Liver (tissue), 3 donors: ENCODE measurements at regions not wholly inside any gene's neighbourhood (a gene's known extent, or its start where the extent isn't known, plus 50 kb on each side); places are given as distances from the start of the nearest gene placed in this dataset.

Experiments
- ATF3 ChIP-seq: IDR thresholded peaks from 2 replicates; pipeline ENCODE4 v1.6.1; 2016; ENCODE audit warnings: antibody characterized with exemption
- CTCF ChIP-seq: fragments of 150-350 bp; IDR thresholded peaks from 2 replicates; pipeline ENCODE4 v1.5.1; 2017; ENCODE audit warnings: improper control_type of control experiment, low read depth, low read length; ENCODE audit not compliant: missing input control
- EGR1 ChIP-seq, 2 donors: IDR thresholded peaks; 2 replicates each; pipeline ENCODE4 v1.6.1; 2016 to 2018; ENCODE audit warnings: antibody characterized with exemption in 2 of 2, low read depth in 2 of 2
- FOXA1 ChIP-seq: IDR thresholded peaks from 2 replicates; pipeline ENCODE4 v1.6.1; 2016; ENCODE audit warnings: antibody characterized with exemption
- GABPA ChIP-seq, 2 donors: IDR thresholded peaks in 1 of 2; conservative IDR thresholded peaks in 1 of 2; 2 replicates each; pipeline ENCODE4 v1.6.1; 2016; ENCODE audit warnings: antibody characterized with exemption in 2 of 2, mild to moderate bottlenecking in 1 of 2, moderate library complexity in 1 of 2
- HNF4G ChIP-seq: IDR thresholded peaks from 2 replicates; pipeline ENCODE4 v1.6.1; 2016; ENCODE audit warnings: antibody characterized with exemption
- MAX ChIP-seq: IDR thresholded peaks from 2 replicates; pipeline ENCODE4 v1.6.1; 2016; ENCODE audit warnings: antibody characterized with exemption
- NR2F2 ChIP-seq: IDR thresholded peaks from 2 replicates; pipeline ENCODE4 v1.6.1; 2016; ENCODE audit warnings: antibody characterized with exemption
- RAD21 ChIP-seq, 2 donors: IDR thresholded peaks; 2 replicates each; pipeline ENCODE4 v1.6.1; 2016; ENCODE audit warnings: antibody characterized with exemption in 2 of 2, mild to moderate bottlenecking in 2 of 2
- REST ChIP-seq: IDR thresholded peaks from 2 replicates; pipeline ENCODE4 v1.6.1; 2016; ENCODE audit warnings: antibody characterized with exemption, mild to moderate bottlenecking
- RXRA ChIP-seq, 2 donors: IDR thresholded peaks; 2 replicates each; pipeline ENCODE4 v1.6.1; 2017 to 2018; ENCODE audit warnings: antibody characterized with exemption in 2 of 2, mild to moderate bottlenecking in 1 of 2
- SP1 ChIP-seq: IDR thresholded peaks from 2 replicates; pipeline ENCODE4 v1.6.1; 2018; ENCODE audit warnings: antibody characterized with exemption, mild to moderate bottlenecking
- YY1 ChIP-seq: IDR thresholded peaks from 2 replicates; pipeline ENCODE4 v1.6.1; 2016; ENCODE audit warnings: antibody characterized with exemption, mild to moderate bottlenecking
- ZBTB33 ChIP-seq: IDR thresholded peaks from 2 replicates; pipeline ENCODE4 v1.6.1; 2016; ENCODE audit warnings: antibody characterized with exemption
- donor health status: healthy.
- donor health status: healthy.

GRCh38 chr4:116272336-116272735, 813.0 kb downstream of the TRAM1L1 start:
- no peak for TF ChIP-seq CTCF
- no peak for TF ChIP-seq NR2F2
- TF ChIP-seq RXRA (IDR thresholded peaks at IDR 0.05) = no peak
- no peak for TF ChIP-seq MAX
- no peak for TF ChIP-seq GABPA (IDR thresholded peaks at IDR 0.05 in 1 of 2, conservative IDR thresholded peaks at IDR 0.05 in 1 of 2)
- TF ChIP-seq EGR1 (IDR thresholded peaks at IDR 0.05; ENCODE audit: low read depth in 2 of 2) = no peak
- TF ChIP-seq ATF3 = no peak
- no peak for TF ChIP-seq REST
- TF ChIP-seq YY1 = no peak
- no peak for TF ChIP-seq RAD21 (IDR thresholded peaks at IDR 0.05)
- no peak for TF ChIP-seq ZBTB33
- TF ChIP-seq HNF4G = no peak
- no peak for TF ChIP-seq FOXA1
- TF ChIP-seq SP1 = no peak
